EH (cell line): ENCODE measurements at regions not wholly inside any gene's neighbourhood (a gene's known extent, or its start where the extent isn't known, plus 50 kb on each side); places are given as distances from the start of the nearest gene placed in this dataset.

Source experiments
- DNase-seq: peaks from one replicate; pipeline ENCODE4 v3.0.0-alpha.2; 2015; ENCODE audit warnings: low read depth

GRCh38 chr4:19786616-19787015 is 465.1 kb upstream of the SLIT2 start:
- no peak for DNase-seq

GRCh38 chr4:19783667-19784223 is 468.0 kb upstream of the SLIT2 start:
- DNase-seq, result no peak

GRCh38 chr4:19780871-19781270 is 470.8 kb upstream of the SLIT2 start:
- no peak for DNase-seq

GRCh38 chr4:19776929-19777328 is 474.8 kb upstream of the SLIT2 start:
- peak; percentile 27 for DNase-seq

GRCh38 chr4:19776021-19776459 is 475.7 kb upstream of the SLIT2 start:
- peak; percentile 87 for DNase-seq

GRCh38 chr4:19774690-19775256 is 476.9 kb upstream of the SLIT2 start:
- peak; percentile 35 for DNase-seq

- DNase-seq, result no peak
Observed at GRCh38 chr4:19772581-19772980, 479.1 kb upstream of the SLIT2 start.

GRCh38 chr4:19756661-19757060 is 495.0 kb upstream of the SLIT2 start:
- DNase-seq, result no peak

- DNase-seq, result no peak
Observed at GRCh38 chr4:19752599-19752998, 499.1 kb upstream of the SLIT2 start.

- peak; percentile 91 for DNase-seq
Observed at GRCh38 chr4:19748519-19749479, 502.9 kb upstream of the SLIT2 start.

- no peak for DNase-seq
Observed at GRCh38 chr4:19746377-19746776, 505.3 kb upstream of the SLIT2 start.

GRCh38 chr4:19743115-19743638 is 508.5 kb upstream of the SLIT2 start:
- DNase-seq, result no peak

GRCh38 chr4:19739101-19739651 is 512.5 kb upstream of the SLIT2 start:
- peak; percentile 87 for DNase-seq

GRCh38 chr4:19736968-19737756 is 514.5 kb upstream of the SLIT2 start:
- no peak for DNase-seq

- peak; percentile 36 for DNase-seq
Observed at GRCh38 chr4:19735012-19735411, 516.7 kb upstream of the SLIT2 start.

GRCh38 chr4:19729886-19730651 is 521.6 kb upstream of the SLIT2 start:
- DNase-seq, result peak; percentile 60

- no peak for DNase-seq
Observed at GRCh38 chr4:19728773-19729172, 522.9 kb upstream of the SLIT2 start.

GRCh38 chr4:19727141-19727540 is 524.6 kb upstream of the SLIT2 start:
- no peak for DNase-seq

- DNase-seq, result no peak
Observed at GRCh38 chr4:19725130-19725529, 526.6 kb upstream of the SLIT2 start.

GRCh38 chr4:19722404-19722803 is 529.3 kb upstream of the SLIT2 start:
- DNase-seq, result no peak

GRCh38 chr4:19721587-19721986 is 530.1 kb upstream of the SLIT2 start:
- no peak for DNase-seq
